ENCODE measurements at regions not wholly inside any gene's neighbourhood (a gene's known extent, or its start where the extent isn't known, plus 50 kb on each side); places are given as distances from the start of the nearest gene placed in this dataset.

DNA sequence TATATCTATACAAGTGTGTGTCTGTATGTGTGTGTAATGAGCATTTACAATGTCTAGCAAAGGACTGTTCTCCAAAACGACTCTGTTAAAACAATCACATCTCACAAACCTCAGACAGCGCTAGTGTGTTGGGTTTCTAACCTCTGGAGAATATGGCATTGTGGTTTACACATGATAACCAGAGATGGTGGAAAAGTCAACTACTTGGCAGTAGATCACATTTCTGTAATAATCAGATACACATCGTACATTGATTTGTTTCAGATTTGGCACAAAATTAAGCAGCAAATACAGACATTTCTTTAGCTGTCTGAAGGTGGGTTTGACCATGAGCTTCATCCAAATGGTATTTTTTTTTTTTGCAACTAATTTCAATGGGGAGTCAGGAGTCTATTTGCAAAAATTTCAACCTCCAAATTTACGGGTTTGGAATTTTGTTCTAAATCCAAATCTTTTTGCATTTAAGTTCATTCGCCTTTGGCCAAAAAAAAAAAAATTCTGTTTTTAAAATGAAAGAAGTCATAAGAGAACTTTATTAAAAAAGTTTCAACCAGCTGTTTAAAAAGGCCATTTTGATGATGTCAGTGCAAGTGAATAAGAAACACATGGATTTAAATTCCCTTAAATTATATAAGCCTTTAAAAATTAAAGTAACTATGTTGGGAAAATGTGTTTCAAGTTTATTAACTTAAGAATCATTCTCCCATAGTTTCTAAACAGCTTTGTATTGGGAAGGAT lies 127.8 kb downstream of the TMEM26 start:
- TF ChIP-seq, protein P1, sequence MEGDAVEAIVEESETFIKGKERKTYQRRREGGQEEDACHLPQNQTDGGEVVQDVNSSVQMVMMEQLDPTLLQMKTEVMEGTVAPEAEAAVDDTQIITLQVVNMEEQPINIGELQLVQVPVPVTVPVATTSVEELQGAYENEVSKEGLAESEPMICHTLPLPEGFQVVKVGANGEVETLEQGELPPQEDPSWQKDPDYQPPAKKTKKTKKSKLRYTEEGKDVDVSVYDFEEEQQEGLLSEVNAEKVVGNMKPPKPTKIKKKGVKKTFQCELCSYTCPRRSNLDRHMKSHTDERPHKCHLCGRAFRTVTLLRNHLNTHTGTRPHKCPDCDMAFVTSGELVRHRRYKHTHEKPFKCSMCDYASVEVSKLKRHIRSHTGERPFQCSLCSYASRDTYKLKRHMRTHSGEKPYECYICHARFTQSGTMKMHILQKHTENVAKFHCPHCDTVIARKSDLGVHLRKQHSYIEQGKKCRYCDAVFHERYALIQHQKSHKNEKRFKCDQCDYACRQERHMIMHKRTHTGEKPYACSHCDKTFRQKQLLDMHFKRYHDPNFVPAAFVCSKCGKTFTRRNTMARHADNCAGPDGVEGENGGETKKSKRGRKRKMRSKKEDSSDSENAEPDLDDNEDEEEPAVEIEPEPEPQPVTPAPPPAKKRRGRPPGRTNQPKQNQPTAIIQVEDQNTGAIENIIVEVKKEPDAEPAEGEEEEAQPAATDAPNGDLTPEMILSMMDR (IDR thresholded peaks at IDR 0.05; ENCODE audit: borderline replicate concordance, extremely low read depth, low read length, poor library complexity, severe bottlenecking): no peak
- TF ChIP-seq EZH2 (IDR thresholded peaks at IDR 0.05; ENCODE audit: borderline replicate concordance, low read depth, low read length, severe bottlenecking): no peak
